ENCODE measurements at regions not wholly inside any gene's neighbourhood (a gene's known extent, or its start where the extent isn't known, plus 50 kb on each side); places are given as distances from the start of the nearest gene placed in this dataset.

GRCh38 chr10:8946451-8946850 lies 892.0 kb downstream of the GATA3 start:
- DNase-seq: no peak

DNA sequence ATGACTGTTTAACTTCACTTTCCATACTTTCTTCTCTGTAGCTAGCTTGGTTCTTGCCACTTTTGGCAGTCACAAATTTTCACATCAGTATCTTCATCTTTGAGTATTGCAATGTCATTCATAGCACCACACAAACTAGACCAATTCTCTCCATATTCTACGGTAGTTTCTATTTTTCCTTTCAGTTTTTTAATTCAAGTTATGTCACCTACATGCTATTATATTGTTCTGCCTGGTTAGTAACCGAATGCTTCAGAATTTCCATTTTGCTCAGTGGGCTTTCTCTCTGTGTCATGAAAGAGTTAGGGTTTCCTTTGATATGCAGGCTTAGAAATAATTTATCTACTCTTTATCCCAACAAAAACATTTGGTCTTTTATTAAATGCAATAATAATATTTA lies 896.5 kb downstream of the GATA3 start:
- DNase-seq: no peak

GRCh38 chr10:8951440-8952089 lies 897.1 kb downstream of the GATA3 start:
- no peak for DNase-seq

GRCh38 chr10:8956400-8956799 lies 901.9 kb downstream of the GATA3 start:
- no peak for DNase-seq

GRCh38 chr10:8962249-8962648 lies 907.8 kb downstream of the GATA3 start:
- no peak for DNase-seq

GRCh38 chr10:8967061-8967460 lies 912.6 kb downstream of the GATA3 start:
- no peak for DNase-seq

DNA sequence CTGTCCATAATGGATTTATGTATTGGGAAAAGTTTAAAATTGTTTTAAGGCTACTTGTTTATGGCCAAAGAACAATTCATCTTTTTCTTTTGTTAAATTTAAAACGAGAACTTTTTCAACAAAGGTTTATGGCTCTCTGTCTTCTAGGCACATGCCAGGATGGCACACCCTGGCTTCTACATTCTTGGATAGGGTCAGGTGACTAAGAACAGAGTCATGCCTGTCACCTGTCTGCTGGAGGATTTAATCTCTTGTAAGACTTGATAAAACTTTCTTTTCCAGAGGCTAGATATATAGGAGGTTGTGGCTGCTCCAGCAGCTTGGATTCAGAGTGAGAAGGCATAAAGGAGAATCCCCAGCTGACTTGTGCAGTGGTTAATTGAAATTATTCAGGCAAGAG lies 915.4 kb downstream of the GATA3 start:
- DNase-seq: no peak

DNA sequence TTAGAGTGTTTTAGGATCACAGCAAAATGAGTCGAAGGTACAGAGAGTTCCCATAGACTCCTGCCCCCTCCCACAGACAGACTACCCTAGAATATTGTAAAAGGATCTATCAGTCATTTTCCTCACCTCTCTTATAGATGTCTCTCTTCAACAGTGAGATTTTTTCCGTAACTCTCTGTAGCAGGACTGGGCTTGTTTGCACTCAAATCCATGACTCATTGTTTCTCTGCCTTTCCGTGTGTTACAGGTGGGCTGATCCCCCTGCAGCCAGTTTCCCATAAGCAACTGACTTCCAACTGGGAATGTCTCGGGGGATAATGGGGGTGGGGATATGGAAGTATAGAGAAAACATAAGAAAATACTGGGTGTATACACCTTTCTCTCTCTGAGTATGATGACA lies 921.0 kb downstream of the GATA3 start:
- no peak for DNase-seq

DNA sequence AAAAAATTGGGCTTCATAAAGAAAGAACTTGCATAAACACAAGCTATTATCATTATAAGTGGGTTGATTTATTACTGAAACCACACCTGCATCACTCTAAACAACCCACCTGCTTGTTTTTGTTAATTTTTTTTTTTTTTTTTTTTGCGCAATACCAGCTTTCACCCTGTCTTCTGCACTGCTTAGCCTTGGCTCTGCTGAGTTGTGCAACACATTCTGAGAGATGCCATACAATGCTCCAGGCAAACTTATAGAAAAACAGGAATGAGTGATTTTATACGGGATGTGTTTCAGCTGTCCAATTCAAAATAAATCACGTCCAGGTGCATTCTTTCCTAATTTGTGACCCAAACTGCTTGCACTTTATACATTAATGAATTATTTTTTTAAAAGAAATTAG lies 923.6 kb downstream of the GATA3 start:
- DNase-seq: no peak

DNA sequence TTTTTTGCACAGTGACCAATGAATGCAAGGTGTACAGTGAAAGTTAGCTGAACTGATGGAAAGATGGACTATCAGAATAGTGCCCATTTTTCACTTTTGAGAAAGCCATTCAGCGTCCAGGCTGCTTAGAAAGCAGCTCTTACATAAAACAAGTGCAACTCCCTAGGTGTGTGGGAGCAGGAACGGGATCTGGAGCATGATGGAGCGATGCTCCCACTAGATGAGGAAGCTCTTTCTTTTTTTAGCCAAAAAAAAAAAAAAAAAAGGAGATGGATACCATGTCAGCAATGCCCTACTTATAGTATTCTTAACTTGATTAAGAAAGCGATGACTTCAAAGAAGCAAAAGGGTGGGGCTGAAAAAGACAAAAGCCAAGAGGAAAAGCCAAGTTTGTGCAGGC lies 925.5 kb downstream of the GATA3 start:
- DNase-seq: no peak

- DNase-seq: no peak
These were observed 926.8 kb downstream of the GATA3 start for GRCh38 chr10:8981277-8981676.

DNA sequence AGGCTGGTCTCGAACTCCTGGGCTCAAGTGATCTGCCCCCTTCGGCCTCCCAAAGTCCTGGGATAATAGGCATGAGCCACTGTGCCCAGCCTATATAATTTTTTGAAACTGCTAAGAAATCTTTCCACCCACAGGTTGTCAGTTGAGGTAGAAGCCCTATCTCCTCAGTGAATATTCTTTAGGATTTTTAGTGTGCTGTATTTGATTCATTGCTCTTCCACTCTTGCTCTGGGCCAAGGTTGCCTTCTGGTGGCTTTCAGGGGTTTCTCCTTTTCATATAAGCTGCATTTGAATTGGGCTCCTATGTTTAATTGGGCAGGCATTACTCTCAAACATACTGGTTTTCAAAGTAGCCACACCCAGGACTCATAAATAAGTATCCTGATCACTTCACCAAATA lies 931.2 kb downstream of the GATA3 start:
- DNase-seq: no peak

DNA sequence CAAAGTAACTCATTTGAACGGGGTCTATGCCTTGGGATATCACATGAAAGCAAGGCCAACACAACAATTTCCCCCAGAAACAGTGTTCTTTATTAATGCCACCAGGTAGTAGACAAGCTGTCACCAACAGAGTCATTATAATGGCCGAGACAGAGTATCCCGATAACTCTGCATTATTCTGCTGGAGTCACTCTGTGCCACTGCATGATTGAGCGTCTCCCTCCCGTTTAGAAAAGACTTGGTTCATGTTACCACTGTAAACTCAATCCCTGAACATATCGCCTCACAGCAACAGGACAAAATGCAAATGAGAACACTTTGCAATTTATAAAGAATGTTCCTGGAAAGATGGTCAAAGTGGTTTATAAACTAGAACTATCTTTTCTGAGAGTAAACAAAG lies 932.5 kb downstream of the GATA3 start:
- DNase-seq: no peak

DNA sequence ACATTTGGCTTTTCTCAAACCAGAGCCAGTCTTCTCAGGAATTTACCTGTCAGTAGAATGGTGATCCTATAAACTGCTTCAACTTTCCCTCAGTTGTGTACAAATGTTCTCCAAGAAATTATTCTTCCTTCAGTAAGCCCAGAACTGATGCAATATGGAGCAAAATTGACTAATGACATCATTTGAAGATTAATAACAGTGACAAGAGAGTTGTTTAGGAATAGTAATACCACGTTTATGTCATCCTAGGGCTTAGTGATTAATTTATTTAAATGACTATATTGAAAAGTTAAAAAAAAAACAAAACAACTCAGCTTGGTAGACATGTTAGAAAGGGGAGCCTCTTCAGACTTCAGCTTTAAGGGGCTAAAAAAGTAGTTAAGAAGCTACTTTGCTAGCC lies 933.2 kb downstream of the GATA3 start:
- no peak for DNase-seq

DNA sequence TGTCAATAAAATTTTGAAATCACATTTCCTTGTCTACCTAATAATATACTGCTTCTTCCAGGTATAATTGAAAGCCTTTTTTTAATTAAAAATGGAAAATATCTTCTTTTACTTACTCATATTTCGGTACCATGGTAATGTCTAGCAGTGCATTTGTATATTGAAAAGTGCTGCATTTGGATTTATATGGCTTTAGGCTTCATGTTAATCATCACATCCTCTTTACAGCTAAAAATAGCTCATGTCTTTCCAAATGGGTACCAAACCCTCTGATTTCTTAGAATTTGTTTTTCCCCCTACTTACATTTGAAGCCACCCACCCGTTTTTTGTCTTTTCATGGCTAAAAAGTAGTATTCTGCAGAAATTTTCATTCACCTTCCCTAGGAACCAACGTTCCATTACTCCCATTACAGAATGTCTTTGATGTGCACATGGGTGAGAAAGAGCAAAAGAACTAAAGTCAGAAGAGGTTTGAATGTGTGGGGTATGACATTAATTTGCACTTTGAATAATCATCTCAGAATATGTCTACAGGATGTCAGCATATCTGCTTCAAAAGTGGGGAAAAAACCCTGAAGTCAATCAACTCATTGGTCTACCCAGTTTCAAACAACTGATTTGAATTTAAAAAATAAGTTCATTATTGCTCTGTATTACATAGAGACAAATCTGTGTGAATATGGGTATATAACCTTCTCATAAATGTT lies 935.9 kb downstream of the GATA3 start:
- DNase-seq: no peak

- no peak for DNase-seq
These were observed 937.5 kb downstream of the GATA3 start for GRCh38 chr10:8992009-8992408.

GRCh38 chr10:8993864-8994263 lies 939.4 kb downstream of the GATA3 start:
- DNase-seq: no peak

DNA sequence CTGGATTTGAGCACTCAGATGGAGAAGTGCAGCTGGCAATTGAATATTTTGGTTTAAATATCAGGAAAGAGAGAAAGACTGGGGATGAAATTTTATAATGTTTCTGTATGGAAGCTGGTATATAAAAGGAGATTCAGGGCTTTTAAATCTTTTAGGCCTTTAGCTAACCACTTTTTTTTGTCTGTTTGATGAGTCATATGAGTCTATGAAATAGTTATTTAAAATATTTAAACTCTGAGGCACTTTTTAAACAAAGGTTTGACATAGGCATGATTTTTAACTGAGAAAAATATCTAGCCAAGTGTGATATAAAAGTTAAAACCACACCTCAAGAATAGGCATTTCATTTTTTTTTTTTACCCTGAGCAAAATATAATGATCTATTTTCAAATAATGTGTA lies 944.3 kb downstream of the GATA3 start:
- no peak for DNase-seq

- no peak for DNase-seq
These were observed 948.6 kb downstream of the GATA3 start for GRCh38 chr10:9003122-9003521.

- no peak for DNase-seq
These were observed 950.2 kb downstream of the GATA3 start for GRCh38 chr10:9004736-9005135.

DNA sequence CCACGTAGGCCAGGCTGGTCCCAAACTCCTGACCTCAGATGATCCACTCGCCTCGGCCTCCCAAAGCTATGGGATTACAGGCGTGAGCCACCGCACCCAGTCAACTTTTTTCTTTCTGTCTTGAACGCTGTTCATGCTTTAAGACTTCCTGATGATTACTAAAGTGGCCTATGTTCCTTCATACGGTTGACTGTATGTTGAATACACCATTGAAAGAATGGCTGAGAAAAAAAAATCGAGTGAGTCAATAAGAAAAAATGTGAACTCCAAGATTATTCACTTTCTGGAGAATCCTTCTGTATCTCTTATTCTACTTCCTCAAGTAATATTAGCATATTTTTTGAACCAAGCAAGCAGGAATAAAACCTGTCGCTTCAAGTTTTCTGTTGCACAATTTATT lies 955.0 kb downstream of the GATA3 start:
- DNase-seq: no peak

DNA sequence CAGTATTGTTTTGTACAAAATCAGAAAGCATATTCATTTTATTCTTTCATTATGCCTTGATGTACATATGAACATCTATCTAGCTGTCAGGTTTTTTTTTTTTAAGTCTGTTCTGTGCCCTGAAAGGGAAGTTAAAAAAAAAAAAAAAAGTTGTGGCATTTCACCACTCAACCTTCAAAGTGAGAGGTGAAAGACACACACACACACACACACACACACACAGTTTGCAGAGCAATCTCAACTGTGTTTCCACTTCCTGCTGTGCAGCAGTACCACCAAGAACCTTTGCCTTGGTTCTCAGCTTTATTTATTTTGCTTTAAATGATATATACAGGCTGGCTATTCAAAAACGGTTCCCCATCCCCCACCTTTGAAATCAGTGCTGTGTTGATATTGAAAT lies 955.6 kb downstream of the GATA3 start:
- no peak for DNase-seq

DNA sequence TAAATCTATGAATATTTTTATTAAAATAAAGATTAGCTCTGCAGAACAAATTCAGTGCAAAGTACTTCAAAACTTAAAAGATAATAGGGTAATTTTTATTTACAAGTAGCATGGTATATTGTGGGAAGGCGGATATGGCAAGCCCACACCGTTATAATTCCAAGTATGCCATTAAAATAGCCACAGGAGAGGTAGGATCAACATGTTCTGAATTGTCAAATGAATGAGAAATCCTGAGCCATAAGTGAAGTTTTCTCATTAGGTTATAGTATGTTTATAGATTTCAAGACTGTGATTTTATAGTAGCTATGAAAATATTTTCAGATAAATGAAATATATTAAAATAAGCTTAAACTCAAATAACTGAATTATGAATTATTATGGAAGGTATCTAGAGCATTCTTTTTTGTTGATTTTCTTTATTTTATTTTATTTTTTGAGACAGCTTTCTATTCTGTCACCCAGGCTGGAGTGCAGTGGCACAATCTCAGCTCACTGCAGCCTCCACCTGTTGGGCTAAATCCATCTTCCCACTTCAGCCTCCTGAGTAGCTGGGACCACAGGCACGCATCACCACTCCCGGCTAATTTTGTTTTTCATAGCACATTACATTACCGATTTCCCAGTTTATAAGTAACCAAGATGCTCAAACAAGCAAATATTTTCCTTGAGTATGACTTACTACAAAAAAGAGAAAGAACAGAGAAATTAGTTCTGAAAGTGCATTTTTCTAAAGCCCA lies 956.6 kb downstream of the GATA3 start:
- no peak for DNase-seq

- no peak for DNase-seq
These were observed 957.8 kb downstream of the GATA3 start for GRCh38 chr10:9012312-9012711.
